Tibial artery (tissue), 4 donors: ENCODE measurements at regions not wholly inside any gene's neighbourhood (a gene's known extent, or its start where the extent isn't known, plus 50 kb on each side); places are given as distances from the start of the nearest gene placed in this dataset.
"Not testable (repeated sequence)": the region's sequence is repeated elsewhere in the genome, so short reads cannot be mapped to it uniquely, and the experiment has no call there.

Experiments
- DNase-seq, 2 donors: peaks; one replicate each; pipeline ENCODE4 v3.0.0-alpha.2; 2019
- H3K27ac ChIP-seq, 2 donors: fragments of 200-600 bp; sonication (generic) in 1 of 2; 1 replicate in 1 of 2; 2 replicates in 1 of 2; pipeline ENCODE4 v1.5.1; 2018 to 2019; ENCODE audit warnings: mild to moderate bottlenecking in 1 of 2
- H3K27me3 ChIP-seq, 2 donors: fragments of 200-600 bp; sonication (generic) in 1 of 2; one replicate each; pipeline versions ENCODE4 v1.5.1 to v1.6.0; 2016 to 2019
- H3K36me3 ChIP-seq, 3 donors: fragments of 200-600 bp; sonication (generic) in 2 of 3; one replicate each; pipeline ENCODE4 v1.5.1; 2016 to 2019; ENCODE audit warnings: mild to moderate bottlenecking in 2 of 3
- H3K4me1 ChIP-seq, 4 donors: fragments of 200-600 bp; sonication (generic) in 2 of 4; 1 replicate in 3 of 4; 2 replicates in 1 of 4; pipeline ENCODE4 v1.5.1; 2016 to 2019
- H3K4me3 ChIP-seq, 2 donors: fragments of 200-600 bp; sonication (generic) in 1 of 2; 1 replicate in 1 of 2; 2 replicates in 1 of 2; pipeline ENCODE4 v1.5.1; 2018 to 2019; ENCODE audit warnings: mild to moderate bottlenecking in 2 of 2
- H3K9me3 ChIP-seq, 3 donors: fragments of 200-600 bp; sonication (generic) in 1 of 3; one replicate each; pipeline ENCODE4 v1.5.1; 2016 to 2019
- CTCF ChIP-seq, 2 experiments: fragments of 200-600 bp in 1 of 2; fragments of 450-650 bp in 1 of 2; IDR thresholded peaks; one replicate each; pipeline ENCODE4 v1.5.1; 2017 to 2019; ENCODE audit warnings: antibody characterized with exemption in 2 of 2, mild to moderate bottlenecking in 1 of 2, moderate library complexity in 1 of 2
- intact Hi-C: fragments of 100-400 bp; cut with DNase I; formaldehyde crosslinking; loops from one replicate; pipeline ENCODE4 v1.15.0; 2023; ENCODE audit warnings: low total_unique reads

- no peaks in the 10 kb centered on the region for H3K4me1 ChIP-seq
- no peaks in the 10 kb centered on the region for H3K36me3 ChIP-seq
- intact Hi-C loops, result no loop called here
- H3K27ac ChIP-seq, result no peak overlapping the region
- no peak for TF ChIP-seq CTCF (IDR thresholded peaks at IDR 0.05)
- no peaks in the 10 kb centered on the region for H3K27me3 ChIP-seq
- DNase-seq, result no peak
- no peak overlapping the region for H3K4me3 ChIP-seq
- peaks cover 0 to 62% (median 51%) of the 10 kb centered on the region in 3 donors for H3K9me3 ChIP-seq
Observed at GRCh38 chr2:89784960-89785359, 1093.5 kb downstream of the RPIA start.

DNA sequence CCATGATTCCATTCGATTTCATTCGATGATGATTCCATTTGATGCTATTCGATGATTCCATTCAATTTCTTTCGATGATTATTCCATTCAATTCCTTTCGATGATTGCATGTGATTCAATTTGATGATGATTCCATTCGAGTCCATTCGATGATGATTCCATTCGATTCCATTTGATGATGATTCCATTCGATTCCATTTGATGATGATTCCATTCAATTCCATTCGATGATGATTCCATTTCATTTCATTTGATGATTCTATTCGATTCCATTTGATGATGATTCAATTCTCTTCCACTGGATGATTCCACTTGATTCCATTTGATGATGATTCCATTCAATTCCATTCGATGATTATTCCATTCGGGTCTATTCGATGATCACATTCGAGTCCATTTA lies 1094.1 kb downstream of the RPIA start:
- H3K9me3 ChIP-seq, result peaks cover 0 to 59% (median 51%) of the 10 kb centered on the region in 3 donors
- intact Hi-C loops, H3K4me3 ChIP-seq, DNase-seq, H3K4me1 ChIP-seq, H3K27ac ChIP-seq, H3K27me3 ChIP-seq, H3K36me3 ChIP-seq: not testable (repeated sequence)

GRCh38 chr2:89786642-89787041 lies 1095.2 kb downstream of the RPIA start:
- intact Hi-C loops, H3K4me3 ChIP-seq, H3K36me3 ChIP-seq, H3K27me3 ChIP-seq, H3K27ac ChIP-seq, DNase-seq, H3K4me1 ChIP-seq: not testable (repeated sequence)
- peaks cover 0 to 56% (median 44%) of the 10 kb centered on the region in 3 donors for H3K9me3 ChIP-seq

- H3K4me3 ChIP-seq, intact Hi-C loops, H3K27me3 ChIP-seq, H3K27ac ChIP-seq, DNase-seq, H3K36me3 ChIP-seq, H3K4me1 ChIP-seq: not testable (repeated sequence)
- peaks cover 10 to 41% (median 33%) of the 10 kb centered on the region in 3 donors for H3K9me3 ChIP-seq
Observed at GRCh38 chr2:89795530-89795929, 1104.1 kb downstream of the RPIA start.

DNA sequence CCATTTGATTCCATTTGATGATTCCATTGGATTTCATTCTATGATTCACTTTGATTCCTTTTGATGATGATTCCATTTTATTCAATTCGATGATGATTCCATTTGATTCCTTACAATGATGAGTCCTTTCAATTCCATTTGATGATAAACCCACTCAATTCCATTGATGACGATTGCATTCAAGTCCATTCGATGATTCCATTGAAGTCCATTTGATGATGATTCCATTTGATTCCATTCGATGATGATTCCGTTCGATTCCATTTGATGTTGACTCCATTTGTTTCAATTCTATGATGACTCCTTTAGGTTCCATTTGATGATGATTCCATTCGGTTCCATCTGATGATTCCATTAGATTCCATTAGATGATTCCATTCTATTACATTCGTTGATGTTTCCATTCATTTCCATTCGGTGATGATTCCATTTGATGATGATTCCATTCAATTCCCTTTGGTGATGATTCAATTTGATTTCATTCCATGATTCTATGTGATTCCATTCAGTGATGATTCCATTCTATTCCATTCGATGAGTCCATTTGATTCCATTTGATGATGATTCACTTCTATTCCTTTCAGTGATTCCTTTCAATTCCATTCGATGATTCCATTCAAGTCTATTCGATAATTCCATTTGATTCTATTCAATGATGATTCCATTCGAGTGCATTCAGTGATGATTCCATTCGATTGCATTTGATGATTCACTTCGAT lies 1106.0 kb downstream of the RPIA start:
- no peak overlapping the region for H3K27ac ChIP-seq
- intact Hi-C loops, result no loop called here
- no peaks in the 10 kb centered on the region for H3K27me3 ChIP-seq
- no peaks in the 10 kb centered on the region for H3K4me1 ChIP-seq
- no peak for TF ChIP-seq CTCF (IDR thresholded peaks at IDR 0.05)
- no peaks in the 10 kb centered on the region for H3K36me3 ChIP-seq
- H3K9me3 ChIP-seq, result peaks cover 10 to 52% (median 45%) of the 10 kb centered on the region in 3 donors
- H3K4me3 ChIP-seq, result no peak overlapping the region
- DNase-seq, result no peak

DNA sequence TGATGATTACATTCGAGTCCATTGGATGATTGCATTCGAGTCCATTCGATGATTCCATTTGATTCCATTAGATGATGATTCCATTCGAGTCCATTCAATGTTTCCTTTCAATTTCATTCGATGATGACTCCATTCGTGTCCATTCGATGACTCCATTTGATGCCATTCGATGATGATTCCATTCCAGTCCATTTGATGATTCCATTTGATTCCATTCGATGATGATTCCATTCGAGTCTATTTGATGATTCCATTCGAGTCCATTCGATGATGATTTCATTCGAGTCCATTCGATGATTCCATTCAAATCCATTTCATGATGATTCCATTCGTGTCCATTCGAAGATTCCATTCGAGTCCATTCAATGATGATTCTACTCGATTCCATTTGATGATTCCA lies 1109.7 kb downstream of the RPIA start:
- DNase-seq, H3K4me3 ChIP-seq, H3K27ac ChIP-seq, H3K27me3 ChIP-seq, H3K4me1 ChIP-seq, intact Hi-C loops, H3K36me3 ChIP-seq: not testable (repeated sequence)
- H3K9me3 ChIP-seq, result peaks cover 10 to 76% (median 67%) of the 10 kb centered on the region in 3 donors

- H3K9me3 ChIP-seq, result peaks cover 10 to 80% (median 68%) of the 10 kb centered on the region in 3 donors
- H3K4me3 ChIP-seq, intact Hi-C loops, H3K4me1 ChIP-seq, DNase-seq, H3K36me3 ChIP-seq, H3K27ac ChIP-seq, H3K27me3 ChIP-seq: not testable (repeated sequence)
Observed at GRCh38 chr2:89806363-89806762, 1114.9 kb downstream of the RPIA start.

DNA sequence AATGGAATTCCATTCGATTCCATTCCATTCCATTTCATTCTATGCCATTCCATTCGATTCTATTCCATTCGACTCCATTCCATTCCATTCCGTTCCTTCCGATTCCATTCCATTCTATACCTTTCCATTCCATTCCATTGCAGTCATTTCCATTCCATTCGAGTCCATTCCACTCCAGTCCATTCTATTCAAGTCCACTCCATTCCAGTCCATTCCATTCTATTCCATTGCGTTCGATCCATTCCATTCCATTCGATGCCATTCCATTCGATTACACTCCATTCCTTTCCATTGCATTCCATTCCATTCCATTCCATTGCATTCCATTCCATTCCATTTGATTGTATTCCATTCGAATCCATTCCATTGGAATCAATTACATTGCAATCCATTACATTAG lies 1119.8 kb downstream of the RPIA start:
- peaks cover 19 to 66% (median 46%) of the 10 kb centered on the region in 3 donors for H3K9me3 ChIP-seq
- no peak overlapping the region for H3K4me3 ChIP-seq
- H3K27ac ChIP-seq, result no peak overlapping the region
- no peaks in the 10 kb centered on the region for H3K27me3 ChIP-seq
- intact Hi-C loops, result no loop called here
- no peaks in the 10 kb centered on the region for H3K4me1 ChIP-seq
- DNase-seq, result no peak
- TF ChIP-seq CTCF (IDR thresholded peaks at IDR 0.05), result no peak
- no peaks in the 10 kb centered on the region for H3K36me3 ChIP-seq

DNA sequence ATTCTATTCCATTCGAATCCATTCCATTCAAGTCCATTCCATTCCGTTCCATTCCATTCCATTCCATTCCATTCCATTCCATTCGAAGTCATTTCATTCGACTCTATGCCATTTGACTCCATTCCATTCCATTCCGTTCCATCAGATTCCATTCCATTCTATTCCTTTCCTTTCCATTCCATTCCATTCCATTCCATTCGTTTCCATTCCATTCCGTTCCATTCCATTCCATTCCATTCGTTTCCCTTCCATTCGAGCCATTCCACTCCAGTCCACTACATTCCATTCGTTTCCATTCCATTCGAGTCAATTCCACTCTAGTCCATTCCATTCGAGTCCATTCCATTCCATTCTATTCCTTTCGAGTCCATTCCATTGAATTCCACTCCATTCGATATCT lies 1120.4 kb downstream of the RPIA start:
- H3K36me3 ChIP-seq, H3K27me3 ChIP-seq, H3K4me1 ChIP-seq, H3K27ac ChIP-seq, intact Hi-C loops, H3K4me3 ChIP-seq, DNase-seq: not testable (repeated sequence)
- peaks cover 19 to 62% (median 48%) of the 10 kb centered on the region in 3 donors for H3K9me3 ChIP-seq

- intact Hi-C loops, result not testable (repeated sequence)
Observed at GRCh38 chr2:89814359-89814758, 1122.9 kb downstream of the RPIA start.

More at GRCh38 chr2:89814359-89814758, 1122.9 kb downstream of the RPIA start:
- not testable (repeated sequence) for H3K4me1 ChIP-seq, H3K4me3 ChIP-seq, DNase-seq, H3K36me3 ChIP-seq, H3K27ac ChIP-seq, H3K27me3 ChIP-seq
- H3K9me3 ChIP-seq, result peaks cover 19 to 63% (median 49%) of the 10 kb centered on the region in 3 donors
